ENCODE measurements at regions not wholly inside any gene's neighbourhood (a gene's known extent, or its start where the extent isn't known, plus 50 kb on each side); places are given as distances from the start of the nearest gene placed in this dataset.

DNA sequence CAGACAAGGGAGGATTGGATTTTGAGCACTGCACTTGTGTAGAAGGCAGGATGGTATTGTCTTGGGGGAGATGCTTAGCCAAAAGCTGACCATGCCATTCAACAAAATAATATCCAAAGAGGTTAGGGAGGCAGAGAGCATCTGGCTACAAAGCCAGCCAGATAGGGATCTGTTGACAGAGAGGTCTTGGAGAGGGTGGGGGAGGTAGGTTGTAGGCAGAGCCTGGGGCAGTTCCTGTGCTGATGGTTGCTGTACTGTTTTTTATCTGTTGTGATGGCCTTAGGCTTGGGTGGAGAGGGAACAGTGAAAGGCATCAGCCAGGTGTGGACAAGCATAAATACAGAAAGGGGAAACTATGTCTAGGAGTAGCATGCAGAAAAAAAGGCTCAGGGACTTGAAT is 100.9 kb downstream of the AQP4 start:
- no peak for DNase-seq (ENCODE audit: low spot score)
- H3K27ac ChIP-seq = no peak overlapping the region
- POLR2A ChIA-PET (ENCODE audit: low non-redundant PET) = no interaction called here
- TF ChIP-seq, protein P1, sequence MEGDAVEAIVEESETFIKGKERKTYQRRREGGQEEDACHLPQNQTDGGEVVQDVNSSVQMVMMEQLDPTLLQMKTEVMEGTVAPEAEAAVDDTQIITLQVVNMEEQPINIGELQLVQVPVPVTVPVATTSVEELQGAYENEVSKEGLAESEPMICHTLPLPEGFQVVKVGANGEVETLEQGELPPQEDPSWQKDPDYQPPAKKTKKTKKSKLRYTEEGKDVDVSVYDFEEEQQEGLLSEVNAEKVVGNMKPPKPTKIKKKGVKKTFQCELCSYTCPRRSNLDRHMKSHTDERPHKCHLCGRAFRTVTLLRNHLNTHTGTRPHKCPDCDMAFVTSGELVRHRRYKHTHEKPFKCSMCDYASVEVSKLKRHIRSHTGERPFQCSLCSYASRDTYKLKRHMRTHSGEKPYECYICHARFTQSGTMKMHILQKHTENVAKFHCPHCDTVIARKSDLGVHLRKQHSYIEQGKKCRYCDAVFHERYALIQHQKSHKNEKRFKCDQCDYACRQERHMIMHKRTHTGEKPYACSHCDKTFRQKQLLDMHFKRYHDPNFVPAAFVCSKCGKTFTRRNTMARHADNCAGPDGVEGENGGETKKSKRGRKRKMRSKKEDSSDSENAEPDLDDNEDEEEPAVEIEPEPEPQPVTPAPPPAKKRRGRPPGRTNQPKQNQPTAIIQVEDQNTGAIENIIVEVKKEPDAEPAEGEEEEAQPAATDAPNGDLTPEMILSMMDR (conservative IDR thresholded peaks at IDR 0.05; ENCODE audit: low read depth) = no peak
- CTCF ChIA-PET = no interaction called here

DNA sequence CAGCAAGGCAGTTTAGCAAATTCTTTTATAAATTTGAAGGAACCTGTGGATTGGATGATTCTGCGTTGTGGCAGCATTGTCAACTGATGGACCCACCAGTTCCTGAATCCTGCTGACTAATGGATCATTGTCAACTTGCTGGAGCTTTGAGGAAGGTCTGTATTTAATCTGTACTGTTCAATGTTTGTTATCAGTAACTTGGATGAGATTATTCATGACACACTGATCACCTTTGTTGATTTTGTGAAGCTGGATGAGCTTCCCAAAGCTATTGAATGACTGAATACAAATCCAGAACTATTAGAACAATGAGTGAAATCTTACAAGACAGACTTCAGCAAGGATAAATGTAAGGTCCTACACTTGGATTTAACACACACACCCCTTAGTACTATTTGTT is 101.3 kb downstream of the AQP4 start:
- TF ChIP-seq, protein P1 (conservative IDR thresholded peaks at IDR 0.05; ENCODE audit: low read depth) = no peak
- DNase-seq (ENCODE audit: low spot score) = no peak
- H3K27ac ChIP-seq = no peak overlapping the region
- POLR2A ChIA-PET (ENCODE audit: low non-redundant PET) = no interaction called here
- CTCF ChIA-PET = no interaction called here

DNA sequence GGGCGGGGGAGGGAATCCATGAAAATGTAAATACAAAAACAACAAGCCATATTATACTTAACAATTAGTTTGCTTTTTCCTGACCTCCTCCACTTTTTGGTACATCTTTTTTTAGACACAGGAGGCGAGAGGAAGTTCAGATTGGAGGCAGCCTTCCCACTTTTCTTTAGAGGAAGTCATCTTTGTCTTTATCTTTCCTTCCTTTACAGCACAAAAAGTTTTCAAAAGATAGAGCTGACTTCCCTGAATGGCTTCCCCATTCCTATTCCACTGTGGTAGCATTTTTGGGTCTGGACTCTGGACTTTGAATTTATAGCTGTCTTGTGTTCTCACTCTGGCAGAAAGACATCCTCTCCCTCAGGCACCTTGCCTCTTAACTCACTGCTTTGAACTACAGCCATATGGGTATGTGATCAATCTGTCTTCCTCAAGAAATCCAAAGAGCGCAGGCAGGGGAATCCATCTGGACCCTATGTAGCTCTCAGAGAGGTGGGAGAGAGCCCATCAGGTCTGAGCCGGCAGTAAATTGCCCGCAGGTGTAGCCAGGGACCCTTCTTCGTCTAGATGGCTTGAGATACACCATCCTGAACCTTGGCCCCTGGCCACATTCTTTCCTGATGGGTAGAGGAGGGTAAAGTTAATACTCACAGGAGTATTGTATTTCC is 101.9 kb downstream of the AQP4 start:
- no peak overlapping the region for H3K27ac ChIP-seq
- POLR2A ChIA-PET (ENCODE audit: low non-redundant PET) = no interaction called here
- TF ChIP-seq, protein P1 (conservative IDR thresholded peaks at IDR 0.05; ENCODE audit: low read depth) = no peak
- no peak for DNase-seq (ENCODE audit: low spot score)
- CTCF ChIA-PET = no interaction called here

DNA sequence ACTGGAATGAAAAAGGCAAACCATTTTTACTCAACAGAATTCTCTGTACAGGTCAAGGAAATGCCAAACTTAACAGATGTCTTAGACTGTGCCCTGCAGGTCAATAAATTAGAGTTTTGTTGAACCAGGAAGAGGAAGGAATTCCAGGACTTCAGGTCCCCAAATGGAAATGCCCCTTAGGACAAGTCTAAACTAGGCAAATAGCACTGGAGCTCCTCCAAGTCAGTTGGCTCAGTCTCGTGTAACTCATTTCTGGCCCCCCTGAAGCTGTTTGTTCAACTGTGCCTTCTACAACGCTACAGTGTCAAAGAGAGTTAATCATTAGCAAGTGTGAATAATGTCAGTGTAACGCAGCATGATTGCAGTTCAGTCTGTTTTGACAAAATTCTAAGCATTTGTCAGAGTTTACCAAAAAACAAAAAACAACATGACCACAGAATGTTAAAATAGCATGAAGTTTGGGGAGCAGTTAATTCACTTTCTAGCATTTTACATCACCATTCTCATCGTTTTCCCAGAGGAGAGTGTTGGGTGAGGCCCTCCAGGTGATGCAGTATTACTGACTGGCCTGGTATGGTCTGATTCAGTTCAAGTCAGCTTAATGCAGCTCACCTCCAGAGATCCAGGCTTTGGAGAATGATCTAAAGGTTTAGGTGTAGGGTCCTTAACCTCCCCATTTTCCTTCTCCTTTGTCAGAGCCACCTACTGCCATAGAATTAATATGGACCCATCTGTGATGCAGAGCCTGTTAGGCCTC is 108.1 kb downstream of the AQP4 start:
- no peak overlapping the region for H3K27ac ChIP-seq
- TF ChIP-seq, protein P1 (conservative IDR thresholded peaks at IDR 0.05; ENCODE audit: low read depth) = no peak
- POLR2A ChIA-PET (ENCODE audit: low non-redundant PET) = no interaction called here
- CTCF ChIA-PET = no interaction called here
- peak; percentile 4 for DNase-seq (ENCODE audit: low spot score)

DNA sequence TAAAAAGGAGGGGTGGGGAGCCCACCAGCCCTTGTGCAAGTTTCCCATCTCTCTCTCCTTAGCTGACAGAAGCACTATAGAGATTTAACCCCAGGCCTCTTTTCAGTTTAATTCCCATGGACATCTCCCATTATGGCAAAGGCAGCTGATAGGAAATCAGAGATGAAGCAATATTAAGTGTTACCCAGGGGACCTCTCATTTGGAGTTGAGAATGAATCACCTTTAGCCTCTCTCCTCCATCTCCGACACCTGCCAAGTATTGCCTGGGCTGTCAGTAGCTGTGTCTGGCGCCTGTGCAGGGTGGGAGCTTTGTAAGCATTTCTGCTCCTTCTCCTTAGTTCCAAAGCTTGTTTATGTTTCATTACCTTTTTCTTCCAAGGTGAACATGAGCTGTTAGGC is 109.0 kb downstream of the AQP4 start:
- TF ChIP-seq, protein P1 (conservative IDR thresholded peaks at IDR 0.05; ENCODE audit: low read depth) = no peak
- DNase-seq (ENCODE audit: low spot score) = no peak
- CTCF ChIA-PET = interaction anchor here (0.7 kb wide), 1 partner anchor 481 kb away, joined by 3 read pairs; no protein-coding TSS in a partner anchor
- H3K27ac ChIP-seq = no peak overlapping the region
- POLR2A ChIA-PET (ENCODE audit: low non-redundant PET) = no interaction called here

DNA sequence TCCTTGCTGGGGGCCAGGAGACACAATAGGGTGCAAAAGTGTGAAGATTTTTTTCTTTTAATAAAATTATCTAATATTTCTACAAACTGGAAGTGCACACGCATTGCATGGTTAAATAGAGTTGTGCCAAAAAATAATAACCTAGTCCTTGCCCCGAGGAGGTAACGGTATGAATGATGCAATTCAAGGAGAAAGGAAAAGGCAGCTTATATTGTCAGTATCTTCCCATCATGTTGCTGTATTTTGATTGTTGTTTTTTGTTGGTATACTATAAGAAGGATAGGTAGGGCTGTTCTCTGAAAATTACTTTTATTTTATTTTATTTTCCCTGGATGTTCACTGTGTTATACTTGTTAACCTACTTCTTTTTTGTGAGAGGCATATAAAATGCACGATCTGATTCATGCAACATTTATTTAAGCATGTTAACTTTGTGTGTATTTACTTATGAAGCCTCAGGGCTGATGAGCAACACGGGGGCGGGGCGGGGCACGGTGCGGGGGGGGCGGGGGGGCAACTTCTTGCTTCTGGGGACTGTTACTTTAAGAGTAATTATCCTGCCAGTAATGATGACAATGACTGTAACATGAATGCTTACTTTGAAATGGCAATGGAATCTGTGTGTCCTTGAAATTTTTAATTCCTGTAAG is 118.6 kb downstream of the AQP4 start:
- peak overlapping the region; percentile 43; the same call in 1 of the 2 replicates for H3K27ac ChIP-seq
- peak; percentile 57 for DNase-seq (ENCODE audit: low spot score)

More for the DNA sequence above, 118.6 kb downstream of the AQP4 start:
- ChIA-PET POLR2A (ENCODE audit: low non-redundant PET) (no interaction called here), CTCF (no interaction called here)
- TF ChIP-seq, protein P1 (conservative IDR thresholded peaks at IDR 0.05; ENCODE audit: low read depth) = no peak
